Caco-2 (cell line): ENCODE measurements at regions not wholly inside any gene's neighbourhood (a gene's known extent, or its start where the extent isn't known, plus 50 kb on each side); places are given as distances from the start of the nearest gene placed in this dataset.

Experiments
- BruUV-seq: library from RNA; stranded (reverse); fragments of 400-500 nt; replicated peaks from 2 replicates; lab custom pipeline; 2021; lab: Mats Ljungman, UMichigan
- CTCF ChIA-PET: fragments of 300-600 bp; sonication (Branson Sonifier 250); formaldehyde crosslinking; loops from one replicate; lab custom pipeline; 2022; ENCODE audit warnings: antibody characterized with exemption; lab: Charles Lee
- POLR2A ChIA-PET: fragments of 300-600 bp; sonication (Branson Sonifier 250); formaldehyde crosslinking; loops from one replicate; lab custom pipeline; 2022; ENCODE audit warnings: antibody characterized with exemption; lab: Charles Lee
- DNase-seq, 2 experiments: peaks; one replicate each; pipeline versions ENCODE4 v3.0.0 to v3.0.0-alpha.2; 2020 to 2022
- H3K27me3 ChIP-seq: replicated peaks from 2 replicates; pipeline ENCODE4 v1.6.0; 2011; ENCODE audit warnings: low read length; ENCODE audit not compliant: control insufficient read depth, insufficient read depth
- H3K36me3 ChIP-seq: 2 replicates; pipeline ENCODE4 v1.5.1; 2011; ENCODE audit warnings: low read length; ENCODE audit not compliant: control insufficient read depth, insufficient read depth
- H3K4me1 ChIP-seq: fragments of 250-450 bp; sonication (Bioruptor Pico); 2 replicates; pipeline ENCODE4 v1.5.1; 2020; ENCODE audit warnings: mild to moderate bottlenecking
- H3K4me3 ChIP-seq: 2 replicates; pipeline ENCODE4 v1.5.1; 2011; ENCODE audit warnings: low read depth, mild to moderate bottlenecking, control low read depth, low read length
- H3K9me3 ChIP-seq: fragments of 250-450 bp; sonication (Bioruptor Pico); 2 replicates; pipeline ENCODE4 v1.5.1; 2020; ENCODE audit warnings: mild to moderate bottlenecking, moderate library complexity
- H3K27ac Mint-ChIP-seq: one replicate; pipeline ENCODE4 v1.8.0; 2022; ENCODE audit warnings: mixed read lengths; ENCODE audit not compliant: unreplicated experiment
- H3K27me3 Mint-ChIP-seq: one replicate; pipeline ENCODE4 v1.8.0; 2022; ENCODE audit warnings: mixed read lengths; ENCODE audit not compliant: insufficient read depth, unreplicated experiment
- H3K36me3 Mint-ChIP-seq: one replicate; pipeline ENCODE4 v1.8.0; 2022; ENCODE audit warnings: mild to moderate bottlenecking, mixed read lengths; ENCODE audit not compliant: insufficient read depth, unreplicated experiment
- H3K4me1 Mint-ChIP-seq: one replicate; pipeline ENCODE4 v1.8.0; 2022; ENCODE audit warnings: low read depth, mixed read lengths; ENCODE audit not compliant: unreplicated experiment
- H3K4me3 Mint-ChIP-seq: one replicate; pipeline ENCODE4 v1.8.0; 2022; ENCODE audit warnings: mild to moderate bottlenecking, moderate library complexity, mixed read lengths; ENCODE audit not compliant: unreplicated experiment
- H3K9me3 Mint-ChIP-seq: one replicate; pipeline ENCODE4 v1.8.0; 2022; ENCODE audit warnings: mixed read lengths; ENCODE audit not compliant: unreplicated experiment
- CTCF ChIP-seq, 2 experiments: fragments of 200-600 bp in 1 of 2; IDR thresholded peaks; 1 replicate in 1 of 2; 2 replicates in 1 of 2; pipeline versions ENCODE4 v1.5.1 to v1.8.0; 2011 to 2022; ENCODE audit warnings: antibody characterized with exemption in 1 of 2, control low read depth in 1 of 2, inconsistent platforms in 1 of 2, low read depth in 1 of 2, low read length in 1 of 2, mild to moderate bottlenecking in 1 of 2, moderate library complexity in 1 of 2; ENCODE audit not compliant: insufficient read depth in 1 of 2, severe bottlenecking in 1 of 2, unreplicated experiment in 1 of 2
- intact Hi-C: fragments of 100-400 bp; cut with micrococcal nuclease; formaldehyde crosslinking; loops from one replicate; pipeline ENCODE4 v1.10.0; 2022; ENCODE audit not compliant: unreplicated experiment

GRCh38 chr16:65846210-65846602 is 520.3 kb upstream of the CDH5 start:
- H3K4me3 ChIP-seq: no peak overlapping the region
- no peaks in the 10 kb centered on the region for H3K9me3 Mint-ChIP-seq
- CTCF ChIA-PET: no interaction called here
- H3K4me1 ChIP-seq: no peaks in the 10 kb centered on the region
- POLR2A ChIA-PET: no interaction called here
- intact Hi-C loops: no loop called here
- H3K4me1 Mint-ChIP-seq: no peaks in the 10 kb centered on the region
- no peak for DNase-seq
- H3K4me3 Mint-ChIP-seq: no peak overlapping the region
- BruUV-seq: no TSS peak
- H3K27ac Mint-ChIP-seq: no peak overlapping the region
- no peaks in the 10 kb centered on the region; the same call in 1 of the 2 replicates for H3K27me3 ChIP-seq
- H3K27me3 Mint-ChIP-seq: peaks cover 20% of the 10 kb centered on the region
- H3K9me3 ChIP-seq: peaks cover 4% of the 10 kb centered on the region
- no peaks in the 10 kb centered on the region for H3K36me3 ChIP-seq
- no peaks in the 10 kb centered on the region for H3K36me3 Mint-ChIP-seq
- no peak for TF ChIP-seq CTCF (IDR thresholded peaks at IDR 0.05; ENCODE audit: insufficient read depth in 1 of 2, low read depth in 1 of 2, low read length in 1 of 2, severe bottlenecking in 1 of 2, unreplicated experiment in 1 of 2)

- intact Hi-C loops: no loop called here
- Histone ChIP-seq H3K36me3 (no peaks in the 10 kb centered on the region), H3K9me3 (peaks cover 4% of the 10 kb centered on the region; the same call in 1 of the 2 replicates), H3K27me3 (no peaks in the 10 kb centered on the region; the same call in 1 of the 2 replicates), H3K4me3 (no peak overlapping the region), H3K4me1 (no peaks in the 10 kb centered on the region)
- DNase-seq: no peak
- no peak for TF ChIP-seq CTCF (IDR thresholded peaks at IDR 0.05; ENCODE audit: insufficient read depth in 1 of 2, low read depth in 1 of 2, low read length in 1 of 2, severe bottlenecking in 1 of 2, unreplicated experiment in 1 of 2)
- H3K27ac Mint-ChIP-seq: no peak overlapping the region
- no peaks in the 10 kb centered on the region for H3K4me1 Mint-ChIP-seq
- no peaks in the 10 kb centered on the region for H3K9me3 Mint-ChIP-seq
- CTCF ChIA-PET: no interaction called here
- H3K27me3 Mint-ChIP-seq: peaks cover 20% of the 10 kb centered on the region
- no peak overlapping the region for H3K4me3 Mint-ChIP-seq
- no peaks in the 10 kb centered on the region for H3K36me3 Mint-ChIP-seq
- POLR2A ChIA-PET: no interaction called here
- BruUV-seq: no TSS peak
These were observed 520.9 kb upstream of the CDH5 start for GRCh38 chr16:65845466-65846209.

GRCh38 chr16:65843941-65844340 is 522.5 kb upstream of the CDH5 start:
- CTCF ChIA-PET: interaction anchor here (1.1 kb wide), 1 partner anchor 799 kb away, joined by 4 read pairs; no protein-coding TSS in a partner anchor
- no peak overlapping the region for H3K4me3 Mint-ChIP-seq

More at GRCh38 chr16:65843941-65844340, 522.5 kb upstream of the CDH5 start:
- Mint-ChIP-seq H3K9me3 (no peaks in the 10 kb centered on the region), H3K36me3 (no peaks in the 10 kb centered on the region), H3K27me3 (peaks cover 20% of the 10 kb centered on the region), H3K4me1 (no peaks in the 10 kb centered on the region), H3K27ac (no peak overlapping the region)
- TF ChIP-seq CTCF (IDR thresholded peaks at IDR 0.05; ENCODE audit: insufficient read depth in 1 of 2, low read depth in 1 of 2, low read length in 1 of 2, severe bottlenecking in 1 of 2, unreplicated experiment in 1 of 2): no peak
- no TSS peak for BruUV-seq
- Histone ChIP-seq H3K4me1 (no peaks in the 10 kb centered on the region), H3K4me3 (no peak overlapping the region), H3K36me3 (no peaks in the 10 kb centered on the region), H3K9me3 (peaks cover 4% of the 10 kb centered on the region; the same call in 1 of the 2 replicates), H3K27me3 (no peaks in the 10 kb centered on the region; the same call in 1 of the 2 replicates)
- intact Hi-C loops: no loop called here
- POLR2A ChIA-PET: no interaction called here
- no peak for DNase-seq
